ENCODE measurements at regions not wholly inside any gene's neighbourhood (a gene's known extent, or its start where the extent isn't known, plus 50 kb on each side); places are given as distances from the start of the nearest gene placed in this dataset.
"Not testable (repeated sequence)": the region's sequence is repeated elsewhere in the genome, so short reads cannot be mapped to it uniquely, and the experiment has no call there.

DNA sequence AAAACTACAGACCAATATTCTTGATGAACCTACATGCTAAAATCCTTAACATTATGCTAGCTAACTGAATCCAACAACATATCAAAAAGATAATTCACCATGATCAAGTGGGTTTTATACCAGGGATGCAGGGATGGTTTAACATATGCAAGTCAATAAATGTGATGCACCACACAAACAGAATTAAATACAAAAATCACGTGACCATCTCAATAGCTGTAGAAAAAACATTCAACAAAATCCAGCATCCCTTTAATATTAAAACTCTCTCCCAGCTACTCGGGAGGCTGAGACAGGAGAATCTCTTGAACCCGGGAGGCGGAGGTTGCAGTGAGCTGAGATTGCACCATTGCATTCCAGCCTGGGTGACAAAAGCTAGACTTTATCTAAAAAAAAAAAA lies 1056.8 kb downstream of the TSN start:
- DNase-seq (ENCODE audit: low read depth in 6 of 9, low spot score in 9 of 9) = not testable (repeated sequence)
- 73% methylated on average over 4 of the region's 4 CpGs for WGBS

DNA sequence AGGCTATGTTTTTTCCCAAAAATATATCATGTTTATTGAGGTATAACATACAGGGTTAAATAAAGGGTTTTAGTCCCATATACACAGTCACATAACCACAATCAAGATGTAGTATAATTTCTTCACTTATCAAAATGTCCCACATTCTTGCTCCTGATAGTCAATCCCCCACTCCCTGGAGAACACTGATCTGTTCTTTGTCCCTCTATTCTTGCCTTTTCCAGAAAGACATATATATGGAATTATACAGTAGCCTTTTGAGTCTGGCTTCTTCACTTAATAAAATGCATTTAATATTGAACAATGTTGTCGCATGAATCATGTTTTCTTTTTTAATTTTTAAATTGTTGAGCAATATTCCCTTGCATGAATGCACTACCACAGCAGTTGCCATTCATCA lies 1059.7 kb downstream of the TSN start:
- Histone ChIP-seq H3K27me3 (ENCODE audit: control insufficient read depth in 2 of 2, insufficient read depth in 1 of 2, low read length in 1 of 2) (no peaks in the 10 kb centered on the region), H3K9me3 (ENCODE audit: control insufficient read depth in 2 of 2, insufficient read depth in 1 of 2, low read length in 1 of 2) (no peaks in the 10 kb centered on the region), H3K27ac (ENCODE audit: low read depth in 1 of 2, low read length in 1 of 2) (no peak overlapping the region), H3K4me1 (ENCODE audit: control insufficient read depth in 2 of 2, insufficient read depth in 2 of 2, low read length in 2 of 2) (no peaks in the 10 kb centered on the region), H3K36me3 (ENCODE audit: control insufficient read depth in 2 of 2, insufficient read depth in 2 of 2, low read length in 1 of 2) (no peaks in the 10 kb centered on the region), H3K4me3 (ENCODE audit: low read length in 2 of 2) (no peak overlapping the region)
- no peak for DNase-seq (ENCODE audit: low read depth in 6 of 9, low spot score in 9 of 9)
- WGBS = 94% methylated on average over 1 of the region's 1 CpG

More for the DNA sequence above, 1056.8 kb downstream of the TSN start:
- not testable (repeated sequence) for H3K27me3 ChIP-seq (ENCODE audit: control insufficient read depth in 2 of 2, insufficient read depth in 1 of 2, low read length in 1 of 2); H3K4me3 ChIP-seq (ENCODE audit: low read length in 2 of 2); H3K4me1 ChIP-seq (ENCODE audit: control insufficient read depth in 2 of 2, insufficient read depth in 2 of 2, low read length in 2 of 2); H3K9me3 ChIP-seq (ENCODE audit: control insufficient read depth in 2 of 2, insufficient read depth in 1 of 2, low read length in 1 of 2); H3K36me3 ChIP-seq (ENCODE audit: control insufficient read depth in 2 of 2, insufficient read depth in 2 of 2, low read length in 1 of 2); H3K27ac ChIP-seq (ENCODE audit: low read depth in 1 of 2, low read length in 1 of 2)

DNA sequence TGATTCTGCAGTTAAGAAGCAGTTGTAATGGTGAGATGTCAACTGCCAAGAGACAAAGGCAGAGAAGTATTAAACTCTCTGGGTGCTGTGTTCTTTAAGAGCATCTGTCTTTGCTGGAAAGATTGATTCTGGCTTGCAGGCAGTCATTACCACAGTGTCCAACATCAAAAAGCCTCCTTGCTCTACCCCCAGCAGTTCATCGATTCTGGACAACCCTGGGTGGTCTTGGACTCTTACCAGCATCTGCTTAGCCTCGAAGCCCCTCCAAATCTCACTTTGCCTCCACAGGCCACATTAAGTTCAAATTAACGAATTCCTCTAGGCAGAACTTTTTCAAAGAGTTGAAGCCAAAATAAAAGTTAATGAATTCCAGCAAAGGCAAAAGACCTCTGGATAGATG lies 1061.4 kb downstream of the TSN start:
- H3K4me3 ChIP-seq (ENCODE audit: low read length in 2 of 2) = no peak overlapping the region
- no peaks in the 10 kb centered on the region for H3K36me3 ChIP-seq (ENCODE audit: control insufficient read depth in 2 of 2, insufficient read depth in 2 of 2, low read length in 1 of 2)
- H3K4me1 ChIP-seq (ENCODE audit: control insufficient read depth in 2 of 2, insufficient read depth in 2 of 2, low read length in 2 of 2) = no peaks in the 10 kb centered on the region
- no peaks in the 10 kb centered on the region for H3K9me3 ChIP-seq (ENCODE audit: control insufficient read depth in 2 of 2, insufficient read depth in 1 of 2, low read length in 1 of 2)
- H3K27ac ChIP-seq (ENCODE audit: low read depth in 1 of 2, low read length in 1 of 2) = no peak overlapping the region
- no peaks in the 10 kb centered on the region for H3K27me3 ChIP-seq (ENCODE audit: control insufficient read depth in 2 of 2, insufficient read depth in 1 of 2, low read length in 1 of 2)
- DNase-seq (ENCODE audit: low read depth in 6 of 9, low spot score in 9 of 9) = no peak
- WGBS = 76% methylated on average over 3 of the region's 3 CpGs

DNA sequence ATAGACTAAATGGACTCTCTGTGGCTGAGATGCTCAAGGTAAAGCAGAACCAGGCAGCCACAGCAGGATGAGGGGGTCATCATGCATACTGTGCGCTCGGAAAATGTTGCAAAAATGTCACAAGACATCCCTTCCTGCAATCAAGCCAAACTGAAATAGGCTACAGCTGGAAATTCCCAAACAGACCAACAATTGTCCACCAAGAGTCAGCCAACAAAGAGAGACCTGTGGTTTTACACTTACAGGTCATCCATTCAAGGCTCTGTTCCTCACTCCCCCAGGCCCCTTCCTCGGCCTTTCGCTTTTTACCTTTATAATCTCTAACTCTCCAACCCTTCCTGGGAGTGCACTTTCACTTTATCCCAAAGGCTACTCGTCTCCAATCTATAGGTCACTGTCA lies 1066.9 kb downstream of the TSN start:
- Histone ChIP-seq H3K27ac (ENCODE audit: low read depth in 1 of 2, low read length in 1 of 2) (no peak overlapping the region), H3K36me3 (ENCODE audit: control insufficient read depth in 2 of 2, insufficient read depth in 2 of 2, low read length in 1 of 2) (no peaks in the 10 kb centered on the region), H3K4me3 (ENCODE audit: low read length in 2 of 2) (no peak overlapping the region), H3K27me3 (ENCODE audit: control insufficient read depth in 2 of 2, insufficient read depth in 1 of 2, low read length in 1 of 2) (no peaks in the 10 kb centered on the region), H3K9me3 (ENCODE audit: control insufficient read depth in 2 of 2, insufficient read depth in 1 of 2, low read length in 1 of 2) (no peaks in the 10 kb centered on the region), H3K4me1 (ENCODE audit: control insufficient read depth in 2 of 2, insufficient read depth in 2 of 2, low read length in 2 of 2) (no peaks in the 10 kb centered on the region)
- DNase-seq (ENCODE audit: low read depth in 6 of 9, low spot score in 9 of 9) = no peak
- 93% methylated on average over 5 of the region's 5 CpGs for WGBS

DNA sequence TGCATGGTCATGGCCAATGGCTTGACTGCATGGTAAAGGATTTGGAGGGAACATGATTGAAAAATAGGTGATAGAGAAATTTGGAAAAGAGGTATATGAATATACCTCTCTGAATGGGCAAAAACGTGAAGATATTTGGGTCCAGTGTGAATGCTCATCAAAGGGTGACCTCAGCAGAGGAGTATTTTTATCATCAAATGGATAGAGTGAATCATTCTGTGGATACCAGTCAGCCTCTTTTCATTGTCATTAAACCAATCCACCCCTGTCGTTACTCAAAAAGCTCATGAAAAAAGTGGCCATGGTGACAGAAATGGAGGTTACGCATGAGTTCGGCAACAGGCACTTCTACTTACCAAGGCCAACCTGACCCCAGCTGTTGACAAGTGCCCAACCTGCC lies 1074.7 kb downstream of the TSN start:
- H3K4me3 ChIP-seq (ENCODE audit: low read length in 2 of 2) = no peak overlapping the region
- 95% methylated on average over 4 of the region's 4 CpGs for WGBS
- no peaks in the 10 kb centered on the region for H3K36me3 ChIP-seq (ENCODE audit: control insufficient read depth in 2 of 2, insufficient read depth in 2 of 2, low read length in 1 of 2)
- H3K4me1 ChIP-seq (ENCODE audit: control insufficient read depth in 2 of 2, insufficient read depth in 2 of 2, low read length in 2 of 2) = no peaks in the 10 kb centered on the region
- no peak overlapping the region for H3K27ac ChIP-seq (ENCODE audit: low read depth in 1 of 2, low read length in 1 of 2)
- H3K9me3 ChIP-seq (ENCODE audit: control insufficient read depth in 2 of 2, insufficient read depth in 1 of 2, low read length in 1 of 2) = no peaks in the 10 kb centered on the region
- DNase-seq (ENCODE audit: low read depth in 6 of 9, low spot score in 9 of 9) = no peak
- H3K27me3 ChIP-seq (ENCODE audit: control insufficient read depth in 2 of 2, insufficient read depth in 1 of 2, low read length in 1 of 2) = no peaks in the 10 kb centered on the region

DNA sequence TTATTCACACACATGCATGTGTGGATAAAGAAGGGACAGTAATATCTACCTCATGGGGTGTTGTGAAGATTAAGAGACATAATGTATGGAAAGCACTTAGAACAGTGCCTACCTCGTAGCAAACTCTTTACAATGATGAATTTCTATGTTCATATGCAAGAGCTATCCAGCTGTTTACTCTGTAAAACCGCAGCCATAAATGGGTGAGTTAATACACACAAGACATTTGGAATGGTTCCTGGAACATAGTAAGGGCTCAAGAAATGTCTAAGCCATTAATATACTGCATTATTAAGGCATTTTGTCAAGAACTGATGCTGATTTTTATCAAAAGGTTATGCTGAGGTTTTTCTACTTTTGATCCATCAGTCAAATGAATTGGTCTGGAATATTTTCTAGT lies 1076.2 kb downstream of the TSN start:
- no peaks in the 10 kb centered on the region for H3K9me3 ChIP-seq (ENCODE audit: control insufficient read depth in 2 of 2, insufficient read depth in 1 of 2, low read length in 1 of 2)
- no peaks in the 10 kb centered on the region for H3K27me3 ChIP-seq (ENCODE audit: control insufficient read depth in 2 of 2, insufficient read depth in 1 of 2, low read length in 1 of 2)
- H3K4me1 ChIP-seq (ENCODE audit: control insufficient read depth in 2 of 2, insufficient read depth in 2 of 2, low read length in 2 of 2) = no peaks in the 10 kb centered on the region
- DNase-seq (ENCODE audit: low read depth in 6 of 9, low spot score in 9 of 9) = no peak
- no peak overlapping the region for H3K27ac ChIP-seq (ENCODE audit: low read depth in 1 of 2, low read length in 1 of 2)
- H3K36me3 ChIP-seq (ENCODE audit: control insufficient read depth in 2 of 2, insufficient read depth in 2 of 2, low read length in 1 of 2) = no peaks in the 10 kb centered on the region
- no peak overlapping the region for H3K4me3 ChIP-seq (ENCODE audit: low read length in 2 of 2)
- WGBS = 83% methylated on average over 2 of the region's 2 CpGs

DNA sequence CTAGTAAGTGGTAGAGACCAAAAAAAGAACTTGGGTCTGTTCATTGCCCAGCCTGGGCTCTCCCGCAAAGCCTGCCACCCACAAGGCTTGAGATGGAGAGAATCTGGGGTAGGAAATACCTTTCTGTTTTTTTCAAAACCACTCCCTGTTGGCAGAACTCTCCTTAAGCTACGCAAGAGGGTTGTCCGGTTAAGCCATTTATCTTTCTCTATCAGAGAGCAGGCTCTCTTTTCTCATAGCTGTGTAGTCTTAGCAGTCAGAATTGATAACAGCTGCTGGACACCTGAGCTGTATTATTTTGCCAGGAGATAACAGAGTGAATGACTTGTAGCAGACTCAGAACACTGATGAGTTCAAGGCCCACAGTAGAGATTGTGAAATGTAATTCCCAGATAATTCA lies 1088.1 kb downstream of the TSN start:
- DNase-seq (ENCODE audit: low read depth in 6 of 9, low spot score in 9 of 9) = no peak
- WGBS = 94% methylated on average over 3 of the region's 3 CpGs
- H3K4me1 ChIP-seq (ENCODE audit: control insufficient read depth in 2 of 2, insufficient read depth in 2 of 2, low read length in 2 of 2) = no peaks in the 10 kb centered on the region
- no peaks in the 10 kb centered on the region for H3K27me3 ChIP-seq (ENCODE audit: control insufficient read depth in 2 of 2, insufficient read depth in 1 of 2, low read length in 1 of 2)
- H3K4me3 ChIP-seq (ENCODE audit: low read length in 2 of 2) = no peak overlapping the region
- no peak overlapping the region for H3K27ac ChIP-seq (ENCODE audit: low read depth in 1 of 2, low read length in 1 of 2)
- no peaks in the 10 kb centered on the region for H3K9me3 ChIP-seq (ENCODE audit: control insufficient read depth in 2 of 2, insufficient read depth in 1 of 2, low read length in 1 of 2)
- no peaks in the 10 kb centered on the region for H3K36me3 ChIP-seq (ENCODE audit: control insufficient read depth in 2 of 2, insufficient read depth in 2 of 2, low read length in 1 of 2)

DNA sequence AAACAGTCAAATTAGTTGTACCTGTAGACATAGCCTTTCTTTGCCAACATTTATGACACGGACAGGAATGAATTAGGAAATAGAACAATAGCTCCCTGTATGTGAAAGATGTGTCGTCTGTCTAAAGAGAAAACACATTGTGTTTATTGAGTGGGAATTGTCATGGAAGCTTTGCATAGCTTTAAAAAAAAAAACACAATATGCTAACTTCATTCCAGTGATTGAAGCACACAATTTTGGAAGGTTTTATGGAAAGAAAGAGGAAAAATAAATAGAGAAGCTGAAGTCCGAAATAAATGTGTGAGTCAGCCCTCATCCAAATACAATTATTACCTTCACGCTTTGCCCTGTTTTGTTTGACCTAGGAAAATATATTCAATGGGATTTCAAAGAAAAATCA lies 1095.7 kb downstream of the TSN start:
- H3K9me3 ChIP-seq (ENCODE audit: control insufficient read depth in 2 of 2, insufficient read depth in 1 of 2, low read length in 1 of 2) = no peaks in the 10 kb centered on the region
- H3K36me3 ChIP-seq (ENCODE audit: control insufficient read depth in 2 of 2, insufficient read depth in 2 of 2, low read length in 1 of 2) = no peaks in the 10 kb centered on the region
- WGBS = 93% methylated on average over 4 of the region's 4 CpGs
- no peaks in the 10 kb centered on the region for H3K27me3 ChIP-seq (ENCODE audit: control insufficient read depth in 2 of 2, insufficient read depth in 1 of 2, low read length in 1 of 2)
- H3K4me1 ChIP-seq (ENCODE audit: control insufficient read depth in 2 of 2, insufficient read depth in 2 of 2, low read length in 2 of 2) = no peaks in the 10 kb centered on the region
- no peak for DNase-seq (ENCODE audit: low read depth in 6 of 9, low spot score in 9 of 9)
- no peak overlapping the region for H3K4me3 ChIP-seq (ENCODE audit: low read length in 2 of 2)
- H3K27ac ChIP-seq (ENCODE audit: low read depth in 1 of 2, low read length in 1 of 2) = no peak overlapping the region

DNA sequence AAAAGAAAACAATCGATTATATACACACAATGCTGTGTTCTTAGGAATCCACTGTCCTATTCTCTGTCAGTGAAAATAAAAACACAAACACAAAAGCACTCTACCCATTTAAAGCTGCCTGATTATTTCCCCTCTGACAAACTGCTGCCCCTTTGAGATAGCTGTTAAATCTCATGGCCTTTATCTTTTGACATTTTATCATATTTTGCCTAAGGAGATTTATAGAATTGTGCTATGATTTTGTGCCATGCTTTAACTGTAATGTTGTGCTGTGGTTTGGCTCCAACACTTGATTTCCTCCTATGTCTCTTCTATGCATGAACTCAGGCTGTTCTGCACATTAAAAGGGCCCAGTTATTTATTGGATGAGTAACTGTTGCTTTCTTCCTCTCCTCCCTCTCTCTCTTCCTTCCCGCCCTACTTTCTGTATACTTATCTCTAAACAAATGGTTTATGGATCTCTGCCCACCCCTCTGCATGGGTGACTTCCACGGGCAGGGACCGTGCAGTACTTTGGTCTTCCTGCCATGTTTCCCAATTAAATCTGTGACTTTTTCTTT lies 1096.6 kb downstream of the TSN start:
- 83% methylated on average over 4 of the region's 4 CpGs for WGBS
- no peak for DNase-seq (ENCODE audit: low read depth in 6 of 9, low spot score in 9 of 9)
- H3K9me3 ChIP-seq (ENCODE audit: control insufficient read depth in 2 of 2, insufficient read depth in 1 of 2, low read length in 1 of 2) = no peaks in the 10 kb centered on the region
- H3K27ac ChIP-seq (ENCODE audit: low read depth in 1 of 2, low read length in 1 of 2) = no peak overlapping the region
- H3K4me3 ChIP-seq (ENCODE audit: low read length in 2 of 2) = no peak overlapping the region
- no peaks in the 10 kb centered on the region for H3K4me1 ChIP-seq (ENCODE audit: control insufficient read depth in 2 of 2, insufficient read depth in 2 of 2, low read length in 2 of 2)
- no peaks in the 10 kb centered on the region for H3K27me3 ChIP-seq (ENCODE audit: control insufficient read depth in 2 of 2, insufficient read depth in 1 of 2, low read length in 1 of 2)
- no peaks in the 10 kb centered on the region for H3K36me3 ChIP-seq (ENCODE audit: control insufficient read depth in 2 of 2, insufficient read depth in 2 of 2, low read length in 1 of 2)

DNA sequence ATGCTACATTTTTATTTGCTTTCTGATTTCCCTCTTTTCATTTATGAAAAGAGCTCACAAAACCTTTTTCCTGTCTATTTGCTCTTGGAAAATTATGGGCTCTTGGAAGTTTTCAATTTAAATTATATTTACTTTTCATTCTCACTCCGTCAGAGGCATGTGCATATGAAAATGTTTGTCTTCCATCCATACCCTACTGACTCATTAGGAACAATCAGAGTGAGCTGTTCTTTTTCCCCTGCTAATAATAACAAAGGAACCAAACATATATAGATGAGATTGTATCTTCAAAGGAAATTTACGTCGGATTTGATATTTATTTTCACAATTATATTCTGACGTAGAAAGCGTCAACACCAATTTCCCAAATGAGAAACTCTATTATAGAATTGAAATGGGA lies 1101.2 kb downstream of the TSN start:
- no peak for DNase-seq (ENCODE audit: low read depth in 6 of 9, low spot score in 9 of 9)
- Histone ChIP-seq H3K27ac (ENCODE audit: low read depth in 1 of 2, low read length in 1 of 2) (no peak overlapping the region), H3K4me3 (ENCODE audit: low read length in 2 of 2) (no peak overlapping the region), H3K27me3 (ENCODE audit: control insufficient read depth in 2 of 2, insufficient read depth in 1 of 2, low read length in 1 of 2) (no peaks in the 10 kb centered on the region), H3K9me3 (ENCODE audit: control insufficient read depth in 2 of 2, insufficient read depth in 1 of 2, low read length in 1 of 2) (no peaks in the 10 kb centered on the region), H3K36me3 (ENCODE audit: control insufficient read depth in 2 of 2, insufficient read depth in 2 of 2, low read length in 1 of 2) (no peaks in the 10 kb centered on the region), H3K4me1 (ENCODE audit: control insufficient read depth in 2 of 2, insufficient read depth in 2 of 2, low read length in 2 of 2) (no peaks in the 10 kb centered on the region)
- 96% methylated on average over 5 of the region's 5 CpGs for WGBS
